ENCODE measurements at regions not wholly inside any gene's neighbourhood (a gene's known extent, or its start where the extent isn't known, plus 50 kb on each side); places are given as distances from the start of the nearest gene placed in this dataset.

GRCh38 chr3:181134873-181135272 is 145.3 kb upstream of the DNAJC19 start:
- H3K4me3 ChIP-seq (ENCODE audit: control insufficient read depth in 2 of 3, extremely low read depth in 1 of 3, insufficient read depth in 2 of 3, low read depth in 1 of 3, low read length in 3 of 3), result no peak overlapping the region
- no peaks in the 10 kb centered on the region for H3K79me2 ChIP-seq (ENCODE audit: control insufficient read depth, insufficient read depth, low read length)
- H2AFZ ChIP-seq (ENCODE audit: control insufficient read depth, low read length), result no peak overlapping the region
- H4K20me1 ChIP-seq (ENCODE audit: control insufficient read depth, extremely low read depth, insufficient read depth, low read length), result no peaks in the 10 kb centered on the region
- TF ChIP-seq, protein P1, sequence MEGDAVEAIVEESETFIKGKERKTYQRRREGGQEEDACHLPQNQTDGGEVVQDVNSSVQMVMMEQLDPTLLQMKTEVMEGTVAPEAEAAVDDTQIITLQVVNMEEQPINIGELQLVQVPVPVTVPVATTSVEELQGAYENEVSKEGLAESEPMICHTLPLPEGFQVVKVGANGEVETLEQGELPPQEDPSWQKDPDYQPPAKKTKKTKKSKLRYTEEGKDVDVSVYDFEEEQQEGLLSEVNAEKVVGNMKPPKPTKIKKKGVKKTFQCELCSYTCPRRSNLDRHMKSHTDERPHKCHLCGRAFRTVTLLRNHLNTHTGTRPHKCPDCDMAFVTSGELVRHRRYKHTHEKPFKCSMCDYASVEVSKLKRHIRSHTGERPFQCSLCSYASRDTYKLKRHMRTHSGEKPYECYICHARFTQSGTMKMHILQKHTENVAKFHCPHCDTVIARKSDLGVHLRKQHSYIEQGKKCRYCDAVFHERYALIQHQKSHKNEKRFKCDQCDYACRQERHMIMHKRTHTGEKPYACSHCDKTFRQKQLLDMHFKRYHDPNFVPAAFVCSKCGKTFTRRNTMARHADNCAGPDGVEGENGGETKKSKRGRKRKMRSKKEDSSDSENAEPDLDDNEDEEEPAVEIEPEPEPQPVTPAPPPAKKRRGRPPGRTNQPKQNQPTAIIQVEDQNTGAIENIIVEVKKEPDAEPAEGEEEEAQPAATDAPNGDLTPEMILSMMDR (optimal IDR thresholded peaks at IDR 0.05 in 1 of 3, IDR thresholded peaks at IDR 0.05 in 1 of 3, conservative IDR thresholded peaks at IDR 0.05 in 1 of 3; ENCODE audit: extremely low read depth in 1 of 3, insufficient read depth in 2 of 3, low read length in 3 of 3), result no peak
- TF ChIP-seq EZH2 (IDR thresholded peaks at IDR 0.05; ENCODE audit: low read length), result no peak
- H3K36me3 ChIP-seq (ENCODE audit: control insufficient read depth in 2 of 2, extremely low read depth in 1 of 2, insufficient read depth in 2 of 2, low read length in 2 of 2), result no peaks in the 10 kb centered on the region
- dilution Hi-C loops (cut with MboI; ENCODE audit: extremely low pct_ligation_motif_present, low sequenced_read_pairs), result no loop called here
- H3K9ac ChIP-seq (ENCODE audit: control insufficient read depth, extremely low read depth, insufficient read depth, low read length), result no peak overlapping the region
- FAIRE-seq (no peak), DNase-seq (ENCODE audit: low read depth, low spot score) (no peak)
- no peaks in the 10 kb centered on the region for H3K4me1 ChIP-seq (ENCODE audit: control insufficient read depth, extremely low read depth, insufficient read depth, low read length)
- no peak overlapping the region for H3K4me2 ChIP-seq (ENCODE audit: control insufficient read depth, extremely low read depth, insufficient read depth, low read depth, low read length)
- no peaks in the 10 kb centered on the region for H3K9me1 ChIP-seq (ENCODE audit: control insufficient read depth, extremely low read depth, insufficient read depth, low read length)
- H3K27ac ChIP-seq (ENCODE audit: control insufficient read depth, insufficient read depth, low read length), result no peak overlapping the region
- H3K9me3 ChIP-seq (ENCODE audit: control insufficient read depth, low read depth, low read length), result no peaks in the 10 kb centered on the region
- H3K27me3 ChIP-seq (ENCODE audit: control insufficient read depth, extremely low read depth, insufficient read depth, low read length), result no peaks in the 10 kb centered on the region

DNA sequence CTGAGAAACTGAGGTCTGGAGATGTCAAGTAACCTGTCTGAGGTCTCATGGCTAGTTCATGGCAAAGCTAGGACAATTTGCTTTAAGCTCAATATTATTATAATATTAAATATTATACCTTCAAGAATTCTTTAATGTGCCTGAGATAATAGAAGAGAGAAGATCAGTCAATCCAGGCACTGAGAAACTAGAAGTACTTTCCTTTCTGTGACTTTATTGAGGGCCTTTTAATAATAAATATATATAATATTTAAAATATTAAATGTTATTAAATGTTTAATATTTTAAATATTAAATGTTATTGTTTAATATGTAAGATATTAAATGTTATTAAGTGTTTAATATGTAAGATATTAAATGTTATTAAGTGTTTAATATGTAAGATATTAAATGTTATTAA is 144.3 kb upstream of the DNAJC19 start:
- Histone ChIP-seq H3K9me3 (ENCODE audit: control insufficient read depth, low read depth, low read length) (no peaks in the 10 kb centered on the region), H3K36me3 (ENCODE audit: control insufficient read depth in 2 of 2, extremely low read depth in 1 of 2, insufficient read depth in 2 of 2, low read length in 2 of 2) (no peaks in the 10 kb centered on the region), H3K4me2 (ENCODE audit: control insufficient read depth, extremely low read depth, insufficient read depth, low read depth, low read length) (no peak overlapping the region), H3K4me1 (ENCODE audit: control insufficient read depth, extremely low read depth, insufficient read depth, low read length) (no peaks in the 10 kb centered on the region), H3K4me3 (ENCODE audit: control insufficient read depth in 2 of 3, extremely low read depth in 1 of 3, insufficient read depth in 2 of 3, low read depth in 1 of 3, low read length in 3 of 3) (no peak overlapping the region), H2AFZ (ENCODE audit: control insufficient read depth, low read length) (no peak overlapping the region), H3K9ac (ENCODE audit: control insufficient read depth, extremely low read depth, insufficient read depth, low read length) (no peak overlapping the region), H3K27me3 (ENCODE audit: control insufficient read depth, extremely low read depth, insufficient read depth, low read length) (no peaks in the 10 kb centered on the region), H3K27ac (ENCODE audit: control insufficient read depth, insufficient read depth, low read length) (no peak overlapping the region), H3K79me2 (ENCODE audit: control insufficient read depth, insufficient read depth, low read length) (no peaks in the 10 kb centered on the region), H3K9me1 (ENCODE audit: control insufficient read depth, extremely low read depth, insufficient read depth, low read length) (no peaks in the 10 kb centered on the region), H4K20me1 (ENCODE audit: control insufficient read depth, extremely low read depth, insufficient read depth, low read length) (no peaks in the 10 kb centered on the region)
- FAIRE-seq (no peak), DNase-seq (ENCODE audit: low read depth, low spot score) (no peak)
- dilution Hi-C loops (cut with MboI; ENCODE audit: extremely low pct_ligation_motif_present, low sequenced_read_pairs), result no loop called here
- no peak for TF ChIP-seq EZH2 (IDR thresholded peaks at IDR 0.05; ENCODE audit: low read length)
- TF ChIP-seq, protein P1 (optimal IDR thresholded peaks at IDR 0.05 in 1 of 3, IDR thresholded peaks at IDR 0.05 in 1 of 3, conservative IDR thresholded peaks at IDR 0.05 in 1 of 3; ENCODE audit: extremely low read depth in 1 of 3, insufficient read depth in 2 of 3, low read length in 3 of 3), result no peak
